Thoracic aorta (tissue), 2 donors: ENCODE measurements at regions not wholly inside any gene's neighbourhood (a gene's known extent, or its start where the extent isn't known, plus 50 kb on each side); places are given as distances from the start of the nearest gene placed in this dataset.

ENCODE experiments used
- ATAC-seq: fragments of 150-250 bp; one replicate; pipeline ENCODE4 v1.8.0; 2017; ENCODE audit warnings: low read depth; ENCODE audit not compliant: insufficient number of reproducible peaks, low FRiP score
- DNase-seq: peaks from one replicate; pipeline ENCODE4 v3.0.0-alpha.2; 2020; ENCODE audit warnings: low spot score
- H3K27ac ChIP-seq, 2 donors: fragments of 200-600 bp; sonication (generic); 1 replicate in 1 of 2; 2 replicates in 1 of 2; pipeline ENCODE4 v1.5.1; 2016; ENCODE audit warnings: mild to moderate bottlenecking in 2 of 2, moderate library complexity in 2 of 2
- H3K27me3 ChIP-seq: fragments of 200-600 bp; sonication (generic); replicated peaks from 2 replicates; pipeline ENCODE4 v1.6.0; 2016; ENCODE audit warnings: mild to moderate bottlenecking; ENCODE audit not compliant: insufficient read depth
- H3K36me3 ChIP-seq: fragments of 200-600 bp; sonication (generic); one replicate; pipeline ENCODE4 v1.5.1; 2016
- H3K4me1 ChIP-seq, 2 donors: fragments of 200-600 bp; sonication (generic); 1 replicate in 1 of 2; 2 replicates in 1 of 2; pipeline versions ENCODE4 v1.5.1 to v1.6.0; 2016; ENCODE audit warnings: low read depth in 2 of 2, mild to moderate bottlenecking in 1 of 2; ENCODE audit not compliant: control insufficient read depth in 1 of 2
- H3K4me3 ChIP-seq: fragments of 200-600 bp; sonication (generic); 2 replicates; pipeline ENCODE4 v1.5.1; 2016; ENCODE audit warnings: mild to moderate bottlenecking
- H3K9me3 ChIP-seq: fragments of 200-600 bp; sonication (generic); 2 replicates; pipeline ENCODE4 v1.5.1; 2016
- TF ChIP-seq, protein P1 (sequence below): fragments of 200-600 bp; sonication (generic); IDR thresholded peaks from one replicate; pipeline ENCODE4 v1.5.1; 2019; ENCODE audit warnings: antibody characterized with exemption

DNA sequence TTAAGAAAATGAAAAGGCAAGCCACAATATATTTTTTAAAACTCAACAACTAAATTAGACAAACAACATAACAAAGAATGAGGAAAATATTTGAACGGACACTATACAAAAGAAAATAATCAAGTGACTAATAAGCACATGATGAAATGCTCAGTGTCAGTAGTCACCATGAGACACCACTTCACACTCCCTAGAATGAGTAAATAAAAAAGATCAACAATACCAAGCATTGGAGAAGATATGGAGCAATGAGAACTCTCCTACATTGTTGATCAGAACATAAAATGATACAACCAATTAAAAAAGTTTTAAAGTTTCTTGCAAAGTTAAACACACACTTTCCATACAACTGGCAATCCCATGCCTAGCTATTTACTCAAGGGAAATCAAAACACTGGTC lies 222.2 kb downstream of the C7orf25 start:
- ATAC-seq = no peak
- Histone ChIP-seq H3K27me3 (no peaks in the 10 kb centered on the region), H3K4me3 (no peak overlapping the region), H3K9me3 (no peaks in the 10 kb centered on the region), H3K27ac (no peak overlapping the region), H3K36me3 (no peaks in the 10 kb centered on the region), H3K4me1 (no peaks in the 10 kb centered on the region)
- no peak for DNase-seq
- TF ChIP-seq, protein P1, sequence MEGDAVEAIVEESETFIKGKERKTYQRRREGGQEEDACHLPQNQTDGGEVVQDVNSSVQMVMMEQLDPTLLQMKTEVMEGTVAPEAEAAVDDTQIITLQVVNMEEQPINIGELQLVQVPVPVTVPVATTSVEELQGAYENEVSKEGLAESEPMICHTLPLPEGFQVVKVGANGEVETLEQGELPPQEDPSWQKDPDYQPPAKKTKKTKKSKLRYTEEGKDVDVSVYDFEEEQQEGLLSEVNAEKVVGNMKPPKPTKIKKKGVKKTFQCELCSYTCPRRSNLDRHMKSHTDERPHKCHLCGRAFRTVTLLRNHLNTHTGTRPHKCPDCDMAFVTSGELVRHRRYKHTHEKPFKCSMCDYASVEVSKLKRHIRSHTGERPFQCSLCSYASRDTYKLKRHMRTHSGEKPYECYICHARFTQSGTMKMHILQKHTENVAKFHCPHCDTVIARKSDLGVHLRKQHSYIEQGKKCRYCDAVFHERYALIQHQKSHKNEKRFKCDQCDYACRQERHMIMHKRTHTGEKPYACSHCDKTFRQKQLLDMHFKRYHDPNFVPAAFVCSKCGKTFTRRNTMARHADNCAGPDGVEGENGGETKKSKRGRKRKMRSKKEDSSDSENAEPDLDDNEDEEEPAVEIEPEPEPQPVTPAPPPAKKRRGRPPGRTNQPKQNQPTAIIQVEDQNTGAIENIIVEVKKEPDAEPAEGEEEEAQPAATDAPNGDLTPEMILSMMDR = no peak

DNA sequence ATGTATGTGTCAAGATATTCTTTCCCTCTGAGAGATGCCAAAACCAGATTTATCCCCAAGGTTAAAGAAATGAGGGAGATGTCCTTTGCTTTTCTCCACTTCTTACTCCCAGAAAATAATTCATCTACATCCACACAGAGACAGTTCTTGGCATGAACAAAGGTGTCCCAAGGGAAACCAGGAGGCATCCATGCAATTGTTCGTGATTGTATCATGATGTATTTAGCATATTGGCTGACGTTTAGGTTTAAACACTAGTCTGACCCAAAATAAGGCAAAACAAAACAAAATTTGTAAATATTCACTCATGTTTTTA lies 223.9 kb downstream of the C7orf25 start:
- no peak for ATAC-seq
- no peak overlapping the region for H3K4me3 ChIP-seq
- no peak for DNase-seq
- no peaks in the 10 kb centered on the region for H3K36me3 ChIP-seq
- TF ChIP-seq, protein P1 = no peak
- no peaks in the 10 kb centered on the region for H3K9me3 ChIP-seq
- no peaks in the 10 kb centered on the region for H3K27me3 ChIP-seq
- H3K27ac ChIP-seq = no peak overlapping the region
- no peaks in the 10 kb centered on the region for H3K4me1 ChIP-seq

DNA sequence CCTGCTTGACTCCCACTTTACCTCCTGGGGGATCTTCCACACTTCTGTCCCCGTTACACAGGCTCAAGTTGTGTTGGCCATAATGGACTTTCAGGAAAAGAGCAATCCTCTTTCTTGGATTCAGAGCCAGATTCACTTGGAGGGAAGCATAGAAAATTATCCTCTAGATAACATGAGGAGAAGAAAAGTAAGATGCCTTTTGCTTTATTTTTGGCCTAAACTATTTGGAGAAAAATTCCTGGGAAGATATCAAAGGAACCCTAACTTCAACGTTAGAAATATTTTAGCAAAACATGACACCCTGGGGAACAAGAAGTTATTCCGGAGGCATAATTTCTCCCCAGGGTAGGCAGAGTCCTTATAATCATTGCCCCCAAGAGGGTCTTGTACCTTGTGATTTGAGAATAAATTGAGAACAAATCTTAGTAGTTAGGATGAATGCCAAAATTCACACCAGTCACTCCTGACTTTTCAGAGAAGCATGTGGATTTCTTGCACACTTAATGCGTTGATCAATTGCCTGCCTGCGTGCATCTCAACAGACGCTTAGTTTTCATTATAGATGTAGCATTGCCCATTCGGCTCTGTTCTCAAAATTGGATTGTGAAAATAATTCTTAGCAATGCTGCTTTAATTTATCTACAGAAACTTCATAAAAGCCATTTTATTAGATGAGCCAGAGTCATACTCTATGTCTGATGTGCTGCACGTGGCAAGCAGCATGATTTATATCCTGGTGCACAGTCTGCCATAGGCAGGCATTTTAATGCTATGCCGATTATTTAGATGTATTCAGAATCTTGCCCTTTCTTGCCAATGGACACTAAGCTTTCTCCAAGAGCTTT lies 224.4 kb downstream of the C7orf25 start:
- Histone ChIP-seq H3K27me3 (no peaks in the 10 kb centered on the region), H3K4me1 (no peaks in the 10 kb centered on the region), H3K4me3 (no peak overlapping the region), H3K36me3 (no peaks in the 10 kb centered on the region), H3K27ac (no peak overlapping the region), H3K9me3 (no peaks in the 10 kb centered on the region)
- DNase-seq (no peak), ATAC-seq (no peak)
- TF ChIP-seq, protein P1 = no peak

DNA sequence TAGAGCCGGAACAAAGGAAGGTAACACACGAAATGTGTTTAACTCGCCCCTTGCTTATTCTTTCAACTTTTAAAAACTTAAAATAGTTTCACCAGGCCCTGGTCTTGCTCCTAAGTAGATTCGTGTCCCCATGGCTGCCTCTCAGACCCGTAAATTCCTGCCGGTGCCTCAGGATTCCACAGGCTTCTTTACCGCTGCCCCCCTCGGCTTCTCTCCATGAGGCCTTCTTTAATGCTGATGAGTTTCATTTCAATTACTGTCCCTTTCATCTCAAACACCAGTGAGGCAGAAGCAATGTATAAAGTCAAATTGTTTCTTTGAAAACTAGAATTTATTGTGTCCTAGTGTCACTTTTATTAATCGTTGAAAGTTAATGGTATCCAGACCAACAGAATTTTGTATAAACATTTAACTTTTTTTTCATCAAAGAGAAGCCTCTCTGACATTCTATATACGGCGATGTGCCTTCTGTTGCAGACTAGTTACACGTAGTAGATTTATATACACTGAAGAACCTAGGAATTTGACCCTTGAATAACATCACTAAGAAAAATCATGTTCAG lies 225.2 kb downstream of the C7orf25 start:
- Histone ChIP-seq H3K4me1 (no peaks in the 10 kb centered on the region), H3K27ac (no peak overlapping the region), H3K4me3 (no peak overlapping the region)

DNA sequence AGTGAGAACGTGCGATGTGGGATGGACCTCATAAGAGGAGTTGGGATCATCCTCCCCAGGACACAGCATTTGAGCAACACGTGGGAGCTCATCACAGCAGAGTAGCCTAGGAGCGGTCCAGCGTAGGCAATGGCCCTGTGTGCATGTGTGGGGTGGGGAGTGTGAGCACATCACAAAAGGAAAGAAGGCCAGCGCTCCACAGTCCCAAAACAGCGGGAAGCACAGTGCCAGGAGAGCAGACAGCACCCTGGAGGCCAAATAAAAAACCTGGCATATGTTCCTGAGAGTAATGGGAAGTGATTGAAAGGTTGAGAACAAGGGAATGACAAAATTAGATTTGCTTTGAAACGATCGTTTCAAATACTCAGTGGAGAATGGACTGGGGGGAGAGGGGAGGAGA lies 226.0 kb downstream of the C7orf25 start:
- no peak for ATAC-seq

More for the DNA sequence above, 225.2 kb downstream of the C7orf25 start:
- Histone ChIP-seq H3K27me3 (no peaks in the 10 kb centered on the region), H3K9me3 (no peaks in the 10 kb centered on the region), H3K36me3 (no peaks in the 10 kb centered on the region)
- TF ChIP-seq, protein P1 = no peak
- ATAC-seq (no peak), DNase-seq (no peak)

More for the DNA sequence above, 226.0 kb downstream of the C7orf25 start:
- no peaks in the 10 kb centered on the region for H3K9me3 ChIP-seq
- H3K27me3 ChIP-seq = no peaks in the 10 kb centered on the region
- no peak for DNase-seq
- H3K4me3 ChIP-seq = no peak overlapping the region
- H3K36me3 ChIP-seq = no peaks in the 10 kb centered on the region
- TF ChIP-seq, protein P1 = no peak
- no peak overlapping the region for H3K27ac ChIP-seq
- H3K4me1 ChIP-seq = no peaks in the 10 kb centered on the region
